ENCODE measurements at regions not wholly inside any gene's neighbourhood (a gene's known extent, or its start where the extent isn't known, plus 50 kb on each side); places are given as distances from the start of the nearest gene placed in this dataset.

DNA sequence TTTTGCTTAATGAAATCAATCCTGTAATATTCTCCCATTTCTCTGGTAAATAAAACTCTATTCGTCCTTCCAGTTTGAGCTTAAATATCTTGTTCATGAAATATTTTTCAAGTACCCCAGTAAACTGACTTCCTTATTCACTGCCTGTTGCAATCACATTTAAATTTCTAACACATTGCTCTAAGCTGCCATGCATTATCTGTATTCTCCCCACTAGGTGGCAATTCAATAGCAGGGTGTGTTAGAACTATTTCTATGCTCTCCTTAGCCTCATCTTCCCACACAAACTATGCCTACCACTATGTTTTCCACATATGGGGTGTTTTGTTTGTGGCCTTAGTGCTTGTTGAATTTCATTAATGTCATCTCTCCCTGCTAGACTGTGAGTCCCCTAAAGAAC is 377.1 kb upstream of the HS3ST1 start:
- H3K9me3 ChIP-seq: no peaks in the 10 kb centered on the region
- no peak overlapping the region for H3K4me3 ChIP-seq
- no peak for DNase-seq
- no peak overlapping the region for H3K27ac ChIP-seq
- intact Hi-C loops (cut with DNase I): no loop called here
- no peaks in the 10 kb centered on the region for H3K4me1 ChIP-seq
- no peaks in the 10 kb centered on the region for H3K27me3 ChIP-seq
- TF ChIP-seq, protein P1, sequence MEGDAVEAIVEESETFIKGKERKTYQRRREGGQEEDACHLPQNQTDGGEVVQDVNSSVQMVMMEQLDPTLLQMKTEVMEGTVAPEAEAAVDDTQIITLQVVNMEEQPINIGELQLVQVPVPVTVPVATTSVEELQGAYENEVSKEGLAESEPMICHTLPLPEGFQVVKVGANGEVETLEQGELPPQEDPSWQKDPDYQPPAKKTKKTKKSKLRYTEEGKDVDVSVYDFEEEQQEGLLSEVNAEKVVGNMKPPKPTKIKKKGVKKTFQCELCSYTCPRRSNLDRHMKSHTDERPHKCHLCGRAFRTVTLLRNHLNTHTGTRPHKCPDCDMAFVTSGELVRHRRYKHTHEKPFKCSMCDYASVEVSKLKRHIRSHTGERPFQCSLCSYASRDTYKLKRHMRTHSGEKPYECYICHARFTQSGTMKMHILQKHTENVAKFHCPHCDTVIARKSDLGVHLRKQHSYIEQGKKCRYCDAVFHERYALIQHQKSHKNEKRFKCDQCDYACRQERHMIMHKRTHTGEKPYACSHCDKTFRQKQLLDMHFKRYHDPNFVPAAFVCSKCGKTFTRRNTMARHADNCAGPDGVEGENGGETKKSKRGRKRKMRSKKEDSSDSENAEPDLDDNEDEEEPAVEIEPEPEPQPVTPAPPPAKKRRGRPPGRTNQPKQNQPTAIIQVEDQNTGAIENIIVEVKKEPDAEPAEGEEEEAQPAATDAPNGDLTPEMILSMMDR (IDR thresholded peaks at IDR 0.05): peak; percentile 56
- no peaks in the 10 kb centered on the region for H3K36me3 ChIP-seq
- peak; percentile 91 for ATAC-seq

DNA sequence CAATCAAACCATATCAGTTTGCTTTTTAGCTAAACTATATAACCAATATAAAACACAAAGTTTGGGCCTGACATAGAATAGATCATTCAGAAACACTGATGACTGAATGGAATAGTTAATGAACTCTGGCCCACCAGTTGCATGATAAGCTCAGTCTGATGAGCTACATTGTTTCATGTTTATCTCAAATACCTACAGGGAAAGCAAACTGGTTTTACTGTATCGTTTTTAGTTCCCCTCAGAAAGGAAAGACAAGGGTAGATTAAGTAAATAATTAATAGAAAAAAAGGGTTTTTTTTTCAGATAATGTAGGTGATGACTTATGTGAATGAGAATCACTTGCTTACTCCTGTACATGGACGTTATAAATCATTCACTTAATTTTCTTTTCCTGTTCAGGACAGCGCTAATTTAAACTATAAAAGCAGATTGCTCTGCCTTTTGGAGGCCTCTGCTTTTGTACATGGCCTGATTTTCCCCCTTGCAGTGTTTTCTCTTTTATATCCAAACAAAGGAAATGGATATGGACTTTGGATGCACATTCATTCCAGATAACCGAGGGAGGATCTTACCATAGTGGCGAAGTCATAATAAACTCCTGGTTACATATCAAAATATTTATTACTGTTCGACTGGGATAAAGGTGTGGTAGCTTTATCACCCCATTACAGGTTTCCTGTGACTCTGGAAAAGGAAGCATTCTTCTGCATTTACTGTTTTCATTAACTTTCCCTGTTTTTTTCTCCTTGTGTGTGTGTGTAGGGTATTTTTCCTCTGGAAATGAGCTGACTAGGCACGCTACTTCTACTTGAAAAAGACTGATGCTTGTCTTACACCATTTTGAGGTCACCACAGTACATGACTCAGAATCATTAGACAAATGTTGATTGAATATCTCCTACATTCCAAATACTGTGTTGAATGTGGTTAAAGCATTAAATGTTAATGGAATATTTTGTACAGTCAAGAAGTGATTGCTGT is 373.1 kb upstream of the HS3ST1 start:
- no peaks in the 10 kb centered on the region for H3K4me1 ChIP-seq
- H3K4me3 ChIP-seq: no peak overlapping the region
- H3K9me3 ChIP-seq: no peaks in the 10 kb centered on the region
- TF ChIP-seq, protein P1 (IDR thresholded peaks at IDR 0.05): no peak
- no peaks in the 10 kb centered on the region for H3K27me3 ChIP-seq
- ATAC-seq: peak; percentile 30
- no peaks in the 10 kb centered on the region for H3K36me3 ChIP-seq
- DNase-seq: no peak
- intact Hi-C loops (cut with DNase I): no loop called here
- H3K27ac ChIP-seq: no peak overlapping the region

DNA sequence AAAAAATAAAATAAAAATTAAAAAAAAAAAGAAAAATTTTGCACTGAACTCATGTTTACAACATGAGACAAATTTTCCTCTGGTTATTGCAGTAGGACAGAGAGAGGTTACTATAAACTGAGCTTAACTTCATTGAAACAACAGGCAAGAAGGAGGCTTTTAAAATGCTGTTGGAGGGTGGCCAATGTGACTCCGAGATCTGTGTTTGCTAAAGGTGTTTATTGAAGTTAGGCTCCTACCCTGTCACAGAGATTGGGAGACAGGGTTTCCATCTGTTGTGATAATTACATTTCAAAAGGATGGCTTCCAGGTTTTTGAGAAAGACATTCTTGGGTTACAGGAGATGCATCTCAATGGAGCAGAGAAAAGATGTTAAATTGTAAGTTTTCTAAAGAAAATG is 370.5 kb upstream of the HS3ST1 start:
- Histone ChIP-seq H3K4me1 (no peaks in the 10 kb centered on the region), H3K4me3 (no peak overlapping the region), H3K27ac (no peak overlapping the region), H3K9me3 (no peaks in the 10 kb centered on the region), H3K36me3 (no peaks in the 10 kb centered on the region), H3K27me3 (no peaks in the 10 kb centered on the region)
- TF ChIP-seq, protein P1 (IDR thresholded peaks at IDR 0.05): no peak
- DNase-seq (no peak), ATAC-seq (no peak)
- intact Hi-C loops (cut with DNase I): no loop called here

DNA sequence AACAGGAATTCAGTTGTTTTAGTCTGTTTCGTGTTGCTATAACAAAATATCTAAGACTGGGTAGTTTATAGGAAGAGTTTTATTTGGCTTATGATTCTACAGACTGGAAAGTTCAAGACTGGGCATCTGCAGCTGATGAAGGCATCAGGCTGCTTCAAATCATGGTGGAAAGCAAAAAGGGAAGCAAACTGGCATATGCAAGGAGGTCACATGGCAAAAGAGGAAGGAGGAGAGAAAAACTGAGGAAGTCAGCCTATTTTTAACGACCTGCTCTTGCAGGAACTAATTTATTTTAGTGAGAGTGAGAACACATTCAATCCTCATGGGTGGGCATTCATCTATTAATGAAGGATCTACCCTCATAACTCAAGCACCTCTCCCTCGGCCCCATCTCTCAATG is 363.1 kb upstream of the HS3ST1 start:
- no peak overlapping the region for H3K27ac ChIP-seq
- H3K36me3 ChIP-seq: no peaks in the 10 kb centered on the region
- H3K9me3 ChIP-seq: no peaks in the 10 kb centered on the region
- ATAC-seq (peak; percentile 57), DNase-seq (no peak)
- H3K4me3 ChIP-seq: no peak overlapping the region
- no peaks in the 10 kb centered on the region for H3K27me3 ChIP-seq
- no peaks in the 10 kb centered on the region for H3K4me1 ChIP-seq
- TF ChIP-seq, protein P1 (IDR thresholded peaks at IDR 0.05): no peak
- intact Hi-C loops (cut with DNase I): no loop called here

DNA sequence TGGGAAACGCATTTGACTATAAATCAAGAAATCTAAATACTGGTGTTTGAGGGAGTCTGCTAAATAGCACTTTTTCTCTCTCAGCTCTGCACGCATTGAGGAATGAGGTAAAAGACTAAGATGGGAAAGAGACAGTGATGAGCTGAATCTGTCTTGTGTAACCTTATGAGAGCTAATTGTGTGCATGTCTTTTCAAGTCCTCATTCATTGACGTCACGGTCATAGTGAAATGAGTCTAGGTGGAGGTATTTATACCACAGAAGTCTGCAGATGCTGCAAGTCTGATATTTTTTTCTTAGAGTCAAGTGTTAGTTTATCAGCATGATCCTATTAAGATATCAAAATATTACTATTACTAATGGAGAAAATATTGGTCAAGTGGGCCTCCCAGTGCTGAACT is 361.5 kb upstream of the HS3ST1 start:
- TF ChIP-seq, protein P1 (IDR thresholded peaks at IDR 0.05): no peak
- no peaks in the 10 kb centered on the region for H3K27me3 ChIP-seq
- intact Hi-C loops (cut with DNase I): no loop called here
- H3K9me3 ChIP-seq: no peaks in the 10 kb centered on the region
- H3K4me1 ChIP-seq: no peaks in the 10 kb centered on the region
- H3K27ac ChIP-seq: no peak overlapping the region
- no peak overlapping the region for H3K4me3 ChIP-seq
- no peak for DNase-seq
- ATAC-seq: no peak
- no peaks in the 10 kb centered on the region for H3K36me3 ChIP-seq

Measured in upper lobe of right lung (tissue), 1 donor.